Neuronal stem cell (in vitro differentiated cells): ENCODE measurements at regions not wholly inside any gene's neighbourhood (a gene's known extent, or its start where the extent isn't known, plus 50 kb on each side); places are given as distances from the start of the nearest gene placed in this dataset.

Source experiments
- DNase-seq: peaks from one replicate; pipeline ENCODE4 v3.0.0-alpha.2; 2013; ENCODE audit warnings: low spot score
- H2AFZ ChIP-seq: one replicate; pipeline ENCODE4 v1.6.1; 2013; ENCODE audit warnings: mild to moderate bottlenecking, low read length, inconsistent platforms
- H2AK5ac ChIP-seq: 2 replicates; pipeline ENCODE4 v1.6.1; 2013; ENCODE audit warnings: low read depth, mild to moderate bottlenecking, inconsistent platforms, low read length, moderate library complexity, mixed read lengths
- H2BK120ac ChIP-seq: 2 replicates; pipeline ENCODE4 v1.6.1; 2013; ENCODE audit warnings: low read depth, mild to moderate bottlenecking, inconsistent platforms, low read length, moderate library complexity, mixed read lengths
- H2BK12ac ChIP-seq: one replicate; pipeline ENCODE4 v1.6.1; 2013; ENCODE audit warnings: low read length, inconsistent platforms
- H2BK15ac ChIP-seq: 2 replicates; pipeline ENCODE4 v1.6.1; 2013; ENCODE audit warnings: mild to moderate bottlenecking, low read length, inconsistent platforms, mixed read lengths
- H2BK5ac ChIP-seq: one replicate; pipeline ENCODE4 v1.6.1; 2013; ENCODE audit warnings: inconsistent platforms, mild to moderate bottlenecking, low read length, moderate library complexity
- H3K14ac ChIP-seq: one replicate; pipeline ENCODE4 v1.6.1; 2013; ENCODE audit warnings: low read length, inconsistent platforms
- H3K18ac ChIP-seq: 2 replicates; pipeline ENCODE4 v1.6.1; 2013; ENCODE audit warnings: low read length, inconsistent platforms
- H3K23ac ChIP-seq: 2 replicates; pipeline ENCODE4 v1.6.1; 2013; ENCODE audit warnings: low read depth, mild to moderate bottlenecking, mixed read lengths, low read length, inconsistent platforms; ENCODE audit not compliant: poor library complexity
- H3K27ac ChIP-seq: replicated peaks from 3 replicates; pipeline ENCODE4 v1.5.1; 2013; ENCODE audit warnings: low read length, inconsistent platforms
- H3K27me3 ChIP-seq, 3 experiments: 2 replicates each; pipeline ENCODE4 v1.6.1; 2013; ENCODE audit warnings: low read length in 3 of 3, mild to moderate bottlenecking in 2 of 3, inconsistent platforms in 1 of 3, low read depth in 1 of 3, mixed read lengths in 1 of 3, moderate library complexity in 1 of 3; ENCODE audit not compliant: control insufficient read depth in 3 of 3, insufficient read depth in 3 of 3
- H3K36me3 ChIP-seq, 2 donors: replicated peaks in 1 of 2; 2 replicates each; pipeline ENCODE4 v1.6.1; 2013; ENCODE audit warnings: low read length in 2 of 2; ENCODE audit not compliant: control insufficient read depth in 2 of 2, insufficient read depth in 2 of 2
- H3K4ac ChIP-seq: 2 replicates; pipeline ENCODE4 v1.6.1; 2013; ENCODE audit warnings: inconsistent platforms, mild to moderate bottlenecking, low read length, moderate library complexity
- H3K4me1 ChIP-seq, 2 donors: 1 replicate in 1 of 2; 2 replicates in 1 of 2; pipeline ENCODE4 v1.6.1; 2013; ENCODE audit warnings: low read length in 2 of 2, low read depth in 1 of 2; ENCODE audit not compliant: control insufficient read depth in 2 of 2, insufficient read depth in 1 of 2
- H3K4me2 ChIP-seq: one replicate; pipeline ENCODE4 v1.6.1; 2013; ENCODE audit warnings: mild to moderate bottlenecking, low read length, inconsistent platforms; ENCODE audit not compliant: insufficient read depth, poor library complexity, severe bottlenecking
- H3K4me3 ChIP-seq, 2 donors: 2 replicates each; pipeline ENCODE4 v1.5.1; 2013; ENCODE audit warnings: low read length in 2 of 2, mild to moderate bottlenecking in 2 of 2, inconsistent platforms in 1 of 2, moderate library complexity in 1 of 2
- H3K79me1 ChIP-seq: one replicate; pipeline ENCODE4 v1.6.1; 2013; ENCODE audit warnings: low read depth, mild to moderate bottlenecking, inconsistent platforms, low read length, moderate library complexity
- H3K9ac ChIP-seq: one replicate; pipeline ENCODE4 v1.6.1; 2013; ENCODE audit warnings: mild to moderate bottlenecking, low read depth, low read length, inconsistent platforms; ENCODE audit not compliant: poor library complexity
- H3K9me3 ChIP-seq, 2 donors: replicated peaks in 1 of 2; 2 replicates each; pipeline versions ENCODE3 to v1.6.1; 2013; ENCODE audit warnings: low read length in 2 of 2, mild to moderate bottlenecking in 2 of 2, inconsistent platforms in 1 of 2, low read depth in 1 of 2, mixed read lengths in 1 of 2, moderate library complexity in 1 of 2; ENCODE audit not compliant: control insufficient read depth in 2 of 2, insufficient read depth in 1 of 2
- H4K8ac ChIP-seq: one replicate; pipeline ENCODE4 v1.6.1; 2013; ENCODE audit warnings: low read depth, mild to moderate bottlenecking, inconsistent platforms, low read length, moderate library complexity
- H4K91ac ChIP-seq: one replicate; pipeline ENCODE4 v1.6.1; 2013; ENCODE audit warnings: low read length, low read depth, mild to moderate bottlenecking, inconsistent platforms; ENCODE audit not compliant: poor library complexity
- WGBS, 2 donors: extraction: QIAGEN DNeasy Blood & Tissue Kit; methylation state at CpG; one replicate each; pipeline ENCODE4 v1.1.7; 2013; ENCODE audit warnings: missing lambda C conversion rate in 2 of 2, mixed read lengths in 1 of 2; ENCODE audit not compliant: insufficient read length in 2 of 2, insufficient replicate concordance in 1 of 2; ENCODE audit errors: extremely low coverage in 2 of 2; 5-methylcytosine and 5-hydroxymethylcytosine counted together

DNA sequence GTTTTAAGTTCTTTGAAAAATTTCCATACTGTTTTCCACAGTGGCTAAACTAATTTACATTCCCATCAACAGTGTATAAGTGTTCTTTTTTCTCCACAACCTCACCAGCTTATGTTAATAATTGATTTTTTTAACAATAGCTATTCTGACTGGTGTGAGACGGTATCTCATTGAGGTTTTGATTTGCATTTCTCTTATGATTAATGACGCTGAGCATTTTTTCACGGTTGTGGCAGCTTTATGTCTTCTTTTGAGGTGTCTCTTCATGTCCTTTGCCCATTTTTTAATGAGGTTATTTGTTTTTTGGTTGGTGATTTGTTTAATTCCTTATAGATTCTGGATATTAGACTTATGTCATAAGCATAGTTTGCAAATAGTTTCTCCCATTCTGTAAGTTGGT is 997.9 kb downstream of the SUCLG1 start:
- Histone ChIP-seq H3K79me1 (no peaks in the 10 kb centered on the region), H3K27ac (no peak overlapping the region), H3K36me3 (no peaks in the 10 kb centered on the region), H4K91ac (no peak overlapping the region), H4K8ac (no peak overlapping the region), H3K18ac (no peak overlapping the region), H3K4me2 (no peak overlapping the region), H2BK5ac (no peak overlapping the region), H3K14ac (no peak overlapping the region), H3K23ac (no peak overlapping the region), H2BK12ac (no peak overlapping the region), H2AFZ (no peak overlapping the region), H3K4me3 (no peak overlapping the region), H3K27me3 (no peaks in the 10 kb centered on the region), H3K4ac (no peak overlapping the region), H2BK15ac (no peak overlapping the region), H3K4me1 (peaks cover 0 to 1% of the 10 kb centered on the region in 2 donors), H3K9ac (no peak overlapping the region), H2BK120ac (no peak overlapping the region), H2AK5ac (no peak overlapping the region), H3K9me3 (no peaks in the 10 kb centered on the region)
- no CpG with 5 or more reads among the region's 3 CpGs for WGBS, 2 donors
- DNase-seq: no peak

DNA sequence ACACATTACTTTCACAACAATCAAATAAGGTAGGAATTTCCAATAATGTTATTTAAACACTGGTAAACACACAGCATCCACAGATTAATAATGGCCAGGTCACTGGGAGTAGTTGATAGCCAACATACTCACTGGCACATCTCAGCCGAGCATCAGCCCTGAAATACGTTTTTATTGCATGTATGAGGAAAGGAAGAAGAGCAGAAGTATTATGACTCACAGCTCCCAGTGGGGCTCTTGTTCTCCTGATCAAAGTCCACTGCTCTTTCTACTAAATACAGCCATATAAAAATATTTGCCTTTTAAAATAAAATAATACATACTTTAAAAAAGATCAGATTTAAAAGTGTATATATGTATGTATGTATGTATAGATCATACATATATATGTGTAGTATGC is 999.6 kb downstream of the SUCLG1 start:
- H3K4ac ChIP-seq: no peak overlapping the region
- H2AK5ac ChIP-seq: no peak overlapping the region
- no peak overlapping the region for H2BK120ac ChIP-seq
- DNase-seq: no peak
- H3K27ac ChIP-seq: no peak overlapping the region
- H3K18ac ChIP-seq: no peak overlapping the region
- no peaks in the 10 kb centered on the region for H3K27me3 ChIP-seq
- H2AFZ ChIP-seq: no peak overlapping the region
- no peak overlapping the region for H3K9ac ChIP-seq
- no CpG with 5 or more reads among the region's 2 CpGs for whole genome bisulfite sequencing, 2 donors
- H2BK15ac ChIP-seq: no peak overlapping the region
- peaks cover 0 to 1% of the 10 kb centered on the region in 2 donors for H3K4me1 ChIP-seq
- no peak overlapping the region for H3K4me3 ChIP-seq
- no peak overlapping the region for H4K8ac ChIP-seq
- H3K36me3 ChIP-seq: no peaks in the 10 kb centered on the region
- H3K9me3 ChIP-seq: no peaks in the 10 kb centered on the region
- no peak overlapping the region for H3K4me2 ChIP-seq
- H2BK12ac ChIP-seq: no peak overlapping the region
- H4K91ac ChIP-seq: no peak overlapping the region
- H3K23ac ChIP-seq: no peak overlapping the region
- no peaks in the 10 kb centered on the region for H3K79me1 ChIP-seq
- no peak overlapping the region for H3K14ac ChIP-seq
- H2BK5ac ChIP-seq: no peak overlapping the region

DNA sequence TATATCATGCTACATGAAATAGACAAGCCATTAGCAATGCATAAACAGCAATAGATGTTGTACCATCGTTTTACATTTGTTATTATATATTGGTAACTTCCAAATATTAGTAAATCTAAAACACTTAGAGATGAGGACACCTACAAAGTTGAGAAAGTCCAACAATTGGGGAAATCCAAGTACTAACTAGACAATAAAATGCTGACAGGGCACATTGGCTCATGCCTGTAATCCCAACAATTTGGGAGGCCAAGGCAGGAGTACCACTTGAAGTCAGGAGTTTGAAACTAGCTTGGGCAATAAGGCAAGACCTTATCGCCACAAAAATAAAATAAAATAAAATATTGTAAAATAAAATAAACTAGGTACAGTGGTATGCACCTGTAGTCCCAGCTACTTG is 1023.1 kb downstream of the SUCLG1 start:
- no peak overlapping the region for H3K14ac ChIP-seq
- H3K9ac ChIP-seq: no peak overlapping the region
- H3K4me1 ChIP-seq: no peaks in the 10 kb centered on the region
- no peak overlapping the region for H4K91ac ChIP-seq
- no peak overlapping the region for H2BK120ac ChIP-seq
- H3K18ac ChIP-seq: no peak overlapping the region
- H3K4me2 ChIP-seq: no peak overlapping the region
- no peak overlapping the region for H4K8ac ChIP-seq
- H3K23ac ChIP-seq: no peak overlapping the region
- WGBS, 2 donors: no CpG with 5 or more reads among the region's 2 CpGs
- H2BK12ac ChIP-seq: no peak overlapping the region
- no peak overlapping the region for H2BK5ac ChIP-seq
- no peak overlapping the region for H3K4ac ChIP-seq
- DNase-seq: no peak
- no peak overlapping the region for H3K27ac ChIP-seq
- no peaks in the 10 kb centered on the region for H3K79me1 ChIP-seq
- H2BK15ac ChIP-seq: no peak overlapping the region
- no peaks in the 10 kb centered on the region for H3K27me3 ChIP-seq
- no peaks in the 10 kb centered on the region for H3K9me3 ChIP-seq
- no peaks in the 10 kb centered on the region for H3K36me3 ChIP-seq
- H3K4me3 ChIP-seq: no peak overlapping the region
- H2AFZ ChIP-seq: no peak overlapping the region
- no peak overlapping the region for H2AK5ac ChIP-seq

DNA sequence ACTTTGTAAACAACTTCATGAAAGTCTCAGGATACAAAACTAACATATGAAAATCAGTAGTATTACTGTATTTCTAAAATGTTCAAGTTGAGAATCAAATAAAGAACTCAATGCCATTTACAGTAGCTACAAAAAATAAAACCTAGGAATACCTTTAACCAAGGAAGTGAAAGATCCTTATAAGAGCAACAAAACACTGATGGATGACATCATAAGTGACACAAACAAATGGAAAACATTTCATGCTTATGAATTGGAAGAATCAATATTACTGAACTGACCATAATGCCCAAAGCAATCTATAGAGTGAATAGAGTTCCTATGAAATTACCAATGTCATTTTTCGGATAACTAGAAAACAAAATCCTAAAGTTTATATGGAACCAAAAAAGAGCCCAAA is 1038.1 kb downstream of the SUCLG1 start:
- H3K4me2 ChIP-seq: no peak overlapping the region
- H2BK5ac ChIP-seq: no peak overlapping the region
- no peak overlapping the region for H3K14ac ChIP-seq
- no peak overlapping the region for H3K27ac ChIP-seq
- no peak overlapping the region for H3K18ac ChIP-seq
- no peak overlapping the region for H2AK5ac ChIP-seq
- H3K79me1 ChIP-seq: no peaks in the 10 kb centered on the region
- H3K4me1 ChIP-seq: no peaks in the 10 kb centered on the region
- H3K4ac ChIP-seq: no peak overlapping the region
- H3K23ac ChIP-seq: no peak overlapping the region
- no peak overlapping the region for H3K9ac ChIP-seq
- no peak overlapping the region for H2AFZ ChIP-seq
- H3K36me3 ChIP-seq: no peaks in the 10 kb centered on the region
- H2BK120ac ChIP-seq: no peak overlapping the region
- H3K9me3 ChIP-seq: peaks cover 0 to 2% of the 10 kb centered on the region in 2 donors
- H3K27me3 ChIP-seq: peaks cover 0 to 2% (median 0%) of the 10 kb centered on the region in 3 experiments
- no peak for DNase-seq
- no peak overlapping the region for H3K4me3 ChIP-seq
- WGBS, 2 donors: no CpG with 5 or more reads among the region's 1 CpG
- H2BK12ac ChIP-seq: no peak overlapping the region
- H4K8ac ChIP-seq: no peak overlapping the region
- H4K91ac ChIP-seq: no peak overlapping the region
- no peak overlapping the region for H2BK15ac ChIP-seq
